Stimulated activated CD4-positive, alpha-beta T cell treated with anti-CD3 and anti-CD28 coated beads, Interleukin-4, amount 100 ng/mL, for 24 hours (primary cell): ENCODE measurements at regions not wholly inside any gene's neighbourhood (a gene's known extent, or its start where the extent isn't known, plus 50 kb on each side); places are given as distances from the start of the nearest gene placed in this dataset.

Source experiments
- DNase-seq: peaks from one replicate; pipeline ENCODE4 v3.0.0-alpha.2; 2020

- DNase-seq = no peak
Measured at GRCh38 chr4:59086410-59086809, 1976.2 kb upstream of the IGFBP7 start.

GRCh38 chr4:59091146-59092142 is 1981.3 kb upstream of the IGFBP7 start:
- no peak for DNase-seq

GRCh38 chr4:59094505-59094904 is 1984.3 kb upstream of the IGFBP7 start:
- DNase-seq = no peak

GRCh38 chr4:59102311-59102710 is 1992.1 kb upstream of the IGFBP7 start:
- no peak for DNase-seq

- no peak for DNase-seq
Measured at GRCh38 chr4:59120287-59120814, 2010.2 kb upstream of the IGFBP7 start.

GRCh38 chr4:59122626-59123025 is 2012.4 kb upstream of the IGFBP7 start:
- no peak for DNase-seq

GRCh38 chr4:59126159-59126558 is 2016.0 kb upstream of the IGFBP7 start:
- no peak for DNase-seq

- DNase-seq = no peak
Measured at GRCh38 chr4:59127006-59127405, 2016.8 kb upstream of the IGFBP7 start.

- no peak for DNase-seq
Measured at GRCh38 chr4:59127743-59128142, 2017.6 kb upstream of the IGFBP7 start.

GRCh38 chr4:59135248-59135985 is 2025.2 kb upstream of the IGFBP7 start:
- DNase-seq = no peak

GRCh38 chr4:59161249-59161648 is 2038.9 kb upstream of the ADGRL3 start:
- no peak for DNase-seq

- DNase-seq = no peak
Measured at GRCh38 chr4:59175617-59176016, 2024.5 kb upstream of the ADGRL3 start.

- DNase-seq = no peak
Measured at GRCh38 chr4:59179372-59179771, 2020.8 kb upstream of the ADGRL3 start.

- no peak for DNase-seq
Measured at GRCh38 chr4:59180161-59180560, 2020.0 kb upstream of the ADGRL3 start.

- DNase-seq = no peak
Measured at GRCh38 chr4:59180969-59181368, 2019.2 kb upstream of the ADGRL3 start.

- no peak for DNase-seq
Measured at GRCh38 chr4:59195839-59196238, 2004.3 kb upstream of the ADGRL3 start.

GRCh38 chr4:59200992-59201391 is 1999.1 kb upstream of the ADGRL3 start:
- DNase-seq = no peak

- no peak for DNase-seq
Measured at GRCh38 chr4:59217910-59218631, 1982.1 kb upstream of the ADGRL3 start.

GRCh38 chr4:59222221-59222620 is 1977.9 kb upstream of the ADGRL3 start:
- DNase-seq = no peak

- no peak for DNase-seq
Measured at GRCh38 chr4:59223292-59223941, 1976.7 kb upstream of the ADGRL3 start.

GRCh38 chr4:59238212-59238611 is 1961.9 kb upstream of the ADGRL3 start:
- DNase-seq = no peak

- DNase-seq = no peak
Measured at GRCh38 chr4:59240011-59240410, 1960.1 kb upstream of the ADGRL3 start.
